ENCODE measurements at regions not wholly inside any gene's neighbourhood (a gene's known extent, or its start where the extent isn't known, plus 50 kb on each side); places are given as distances from the start of the nearest gene placed in this dataset.
"Not testable (repeated sequence)": the region's sequence is repeated elsewhere in the genome, so short reads cannot be mapped to it uniquely, and the experiment has no call there.

DNA sequence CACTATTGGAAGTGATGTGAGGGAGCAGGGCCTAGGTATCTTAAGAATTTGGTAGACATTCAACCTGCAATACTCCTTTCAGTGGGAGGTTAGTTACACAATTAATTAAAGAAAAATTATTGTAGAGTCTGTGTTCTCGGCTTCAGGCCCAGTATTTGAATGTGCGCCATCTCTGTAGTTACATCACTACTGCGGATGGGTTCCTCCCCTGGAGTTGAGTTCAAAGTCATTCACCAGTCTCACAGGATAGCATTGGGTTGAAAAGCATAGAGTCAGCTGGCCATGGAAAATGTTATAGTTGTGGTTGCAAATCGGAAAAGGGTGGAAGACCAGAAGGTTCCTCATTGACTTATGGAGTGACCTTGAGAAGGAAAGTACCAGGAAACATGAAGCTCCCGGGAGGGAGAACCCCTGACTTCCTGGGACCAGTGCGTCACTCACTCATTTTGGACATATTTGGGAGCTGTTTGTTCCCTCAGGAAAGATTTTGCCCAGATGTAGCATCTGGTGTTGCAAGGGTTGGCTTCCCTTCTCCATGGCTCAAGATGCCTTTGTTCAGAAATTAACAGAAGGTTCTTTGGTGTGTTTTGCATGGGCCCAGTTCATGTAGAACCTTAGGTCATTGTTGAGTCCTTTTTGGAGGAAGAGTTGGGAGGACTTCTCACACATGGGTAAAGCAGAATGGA is 111.8 kb downstream of the SRGAP2 start:
- POLR2A ChIA-PET; ATAC-seq; FAIRE-seq; H3K27ac ChIP-seq; H3K4me1 ChIP-seq; DNase-seq (ENCODE audit: low read depth in 1 of 2, low spot score in 1 of 2); CTCF ChIA-PET; H3K9me3 ChIP-seq; H3K4me3 ChIP-seq; H3K4me2 ChIP-seq: not testable (repeated sequence)
- WGBS (ENCODE audit: missing lambda C conversion rate) = no CpG with 5 or more reads among the region's 6 CpGs

DNA sequence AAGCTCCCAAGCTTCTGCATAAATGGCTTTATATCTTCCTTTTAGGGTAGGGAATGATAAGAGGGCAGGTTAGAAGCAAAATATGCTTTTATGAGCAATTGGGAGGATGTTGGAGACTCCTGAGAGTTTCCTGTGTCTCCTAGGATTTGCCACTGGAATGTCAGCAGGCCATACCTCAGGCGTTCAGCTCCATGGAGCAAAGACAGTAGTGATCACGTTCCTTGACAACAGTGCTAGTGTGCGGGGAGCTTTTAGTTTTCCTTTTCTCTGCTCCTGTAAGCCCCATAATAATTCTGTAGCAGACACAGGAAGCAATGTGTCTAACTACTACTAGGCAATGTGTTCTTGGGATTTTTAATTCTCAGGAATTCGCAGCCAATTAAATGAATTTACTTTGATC is 113.6 kb downstream of the SRGAP2 start:
- ATAC-seq; H3K4me1 ChIP-seq; H3K4me2 ChIP-seq; DNase-seq (ENCODE audit: low read depth in 1 of 2, low spot score in 1 of 2); H3K9me3 ChIP-seq; H3K27ac ChIP-seq; FAIRE-seq; H3K4me3 ChIP-seq; CTCF ChIA-PET; POLR2A ChIA-PET: not testable (repeated sequence)
- WGBS (ENCODE audit: missing lambda C conversion rate) = no CpG with 5 or more reads among the region's 4 CpGs

DNA sequence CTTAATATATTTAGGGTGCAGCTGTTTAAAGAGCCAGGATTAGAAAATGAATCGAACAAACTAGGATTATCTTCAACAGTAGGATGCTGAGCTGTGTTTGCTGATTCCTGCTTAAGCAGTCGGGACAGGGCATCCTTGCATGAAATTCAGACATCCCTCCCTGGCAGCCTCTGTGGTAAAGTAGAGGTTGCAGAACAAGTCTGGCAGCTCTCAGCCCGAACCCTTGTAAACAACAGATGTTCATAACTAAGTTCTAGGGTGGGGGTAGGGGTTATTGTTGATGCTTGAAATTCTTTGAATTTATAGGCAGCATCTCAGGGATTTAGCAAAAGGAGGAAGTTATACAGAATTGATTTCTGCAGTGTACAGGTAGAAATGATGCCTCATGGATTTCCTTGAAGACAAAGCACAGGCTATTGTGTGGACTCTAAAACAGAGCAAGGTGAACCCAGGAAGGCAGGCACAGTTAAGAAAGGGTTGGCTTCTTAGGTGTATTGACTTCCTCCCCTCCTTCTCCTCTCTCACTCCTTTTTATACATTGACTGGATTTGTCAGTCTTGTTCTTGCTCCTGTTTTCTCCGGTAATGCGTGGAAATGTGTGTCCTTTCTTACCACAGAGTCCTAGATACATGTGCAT is 114.7 kb downstream of the SRGAP2 start:
- H3K4me3 ChIP-seq; H3K27ac ChIP-seq; FAIRE-seq; H3K9me3 ChIP-seq; DNase-seq (ENCODE audit: low read depth in 1 of 2, low spot score in 1 of 2); H3K4me2 ChIP-seq; H3K4me1 ChIP-seq; POLR2A ChIA-PET; CTCF ChIA-PET: not testable (repeated sequence)
- WGBS (ENCODE audit: missing lambda C conversion rate) = 64% methylated on average over 4 of the region's 5 CpGs
- peak in 1 of 2 experiments; percentile 46; a peak in 3 of 6 replicates for ATAC-seq

DNA sequence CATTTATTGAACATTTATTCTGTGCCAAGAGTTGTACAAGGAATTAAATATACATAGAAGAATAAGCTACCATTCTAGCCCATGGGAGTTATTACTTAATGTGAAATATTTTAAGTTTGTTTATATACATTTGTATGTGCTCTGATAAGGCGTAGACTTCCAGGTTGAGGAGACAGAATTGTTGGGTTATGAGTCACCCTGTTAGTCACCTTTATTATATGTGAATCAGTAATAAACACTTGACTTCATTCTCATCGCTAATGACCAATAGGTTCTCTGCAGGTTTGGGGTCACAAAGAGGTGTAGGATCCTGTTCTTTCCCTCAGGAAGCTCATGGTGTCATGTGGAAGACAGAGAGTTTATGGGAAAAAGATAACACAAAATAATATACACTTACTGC is 116.9 kb downstream of the SRGAP2 start:
- FAIRE-seq; H3K4me1 ChIP-seq; CTCF ChIA-PET; H3K9me3 ChIP-seq; H3K4me3 ChIP-seq; H3K27ac ChIP-seq; POLR2A ChIA-PET; H3K4me2 ChIP-seq; DNase-seq (ENCODE audit: low read depth in 1 of 2, low spot score in 1 of 2): not testable (repeated sequence)
- no CpG with 5 or more reads among the region's 2 CpGs for WGBS (ENCODE audit: missing lambda C conversion rate)
- ATAC-seq = peak; percentile 65 to 88; a peak in 5 of 6 replicates

DNA sequence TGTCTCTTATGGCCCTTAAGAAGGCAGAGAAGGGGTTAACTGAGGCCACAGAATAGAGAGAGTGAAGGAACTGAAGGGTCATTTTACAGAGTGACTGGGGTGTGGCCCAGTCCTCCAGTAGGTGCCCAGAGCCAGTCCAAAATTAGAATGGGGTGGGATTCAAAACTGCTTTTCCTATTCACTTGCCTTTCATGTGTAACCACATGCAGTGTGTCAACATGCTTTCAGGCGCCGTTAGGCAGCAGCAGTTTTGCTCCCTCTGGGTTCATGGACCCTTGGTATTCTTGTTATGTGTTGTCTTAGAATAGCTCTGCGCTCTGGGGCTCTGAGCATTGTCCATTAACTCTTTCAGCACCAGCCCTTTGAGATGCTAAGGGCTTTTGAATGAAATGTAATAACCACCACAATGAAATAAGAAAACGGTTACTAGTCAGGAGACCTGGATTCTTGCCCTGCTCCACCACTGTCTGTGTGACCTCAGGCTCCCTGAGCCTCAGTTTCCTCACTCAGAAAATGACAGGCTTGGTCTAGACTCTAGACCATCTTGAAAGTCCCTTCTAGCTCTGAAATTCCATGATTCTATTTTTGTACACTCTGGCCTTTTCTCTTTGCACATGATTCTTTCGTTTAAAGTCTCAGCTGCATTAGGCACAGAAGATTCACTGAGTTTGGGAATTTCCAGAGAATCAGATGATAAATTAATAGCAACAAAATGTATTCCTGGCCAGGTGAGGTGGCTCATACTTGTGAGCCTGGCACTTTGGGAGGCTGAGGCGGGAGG is 123.0 kb downstream of the SRGAP2 start:
- ATAC-seq = peak; percentile 47 to 90; a peak in 5 of 6 replicates
- 35% methylated on average over 5 of the region's 6 CpGs for WGBS (ENCODE audit: missing lambda C conversion rate)
- H3K27ac ChIP-seq; CTCF ChIA-PET; H3K4me3 ChIP-seq; DNase-seq (ENCODE audit: low read depth in 1 of 2, low spot score in 1 of 2); H3K4me1 ChIP-seq; FAIRE-seq; POLR2A ChIA-PET; H3K9me3 ChIP-seq; H3K4me2 ChIP-seq: not testable (repeated sequence)

DNA sequence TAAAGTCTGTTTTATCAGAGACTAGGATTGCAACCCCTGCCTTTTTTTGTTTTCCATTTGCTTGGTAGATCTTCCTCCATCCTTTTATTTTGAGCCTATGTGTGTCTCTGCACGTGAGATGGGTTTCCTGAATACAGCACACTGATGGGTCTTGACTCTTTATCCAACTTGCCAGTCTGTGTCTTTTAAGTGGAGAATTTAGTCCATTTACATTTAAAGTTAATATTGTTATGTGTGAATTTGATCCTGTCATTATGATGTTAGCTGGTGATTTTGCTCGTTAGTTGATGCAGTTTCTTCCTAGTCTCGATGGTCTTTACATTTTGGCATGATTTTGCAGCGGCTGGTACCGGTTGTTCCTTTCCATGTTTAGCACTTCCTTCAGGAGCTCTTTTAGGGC is 128.3 kb downstream of the SRGAP2 start:
- H3K4me1 ChIP-seq; H3K4me2 ChIP-seq; CTCF ChIA-PET; H3K9me3 ChIP-seq; H3K27ac ChIP-seq; POLR2A ChIA-PET; FAIRE-seq; ATAC-seq; DNase-seq (ENCODE audit: low read depth in 1 of 2, low spot score in 1 of 2); H3K4me3 ChIP-seq: not testable (repeated sequence)
- WGBS (ENCODE audit: missing lambda C conversion rate) = 80% methylated on average over 1 of the region's 5 CpGs

DNA sequence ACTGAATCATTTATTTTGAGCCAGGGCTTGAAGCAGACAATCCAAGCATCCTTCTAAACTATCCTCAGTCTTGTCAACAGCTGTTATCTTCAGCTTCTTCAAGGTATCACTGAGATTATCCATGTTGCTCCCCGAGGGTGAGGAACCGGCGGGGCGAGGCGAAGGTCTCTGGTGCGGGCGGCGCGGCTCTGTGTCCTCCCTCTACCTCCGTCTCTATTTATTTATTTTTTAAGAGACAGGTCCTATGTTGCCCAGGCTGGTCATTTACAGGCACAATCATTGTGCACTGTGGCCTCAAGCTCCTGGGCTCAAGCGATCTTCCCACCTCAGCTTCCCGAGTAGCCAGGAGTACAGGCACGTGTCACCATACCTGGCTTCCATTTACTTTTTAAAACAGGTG is 130.0 kb downstream of the SRGAP2 start:
- 95% methylated on average over 10 of the region's 13 CpGs for WGBS (ENCODE audit: missing lambda C conversion rate)
- H3K4me1 ChIP-seq; FAIRE-seq; H3K4me3 ChIP-seq; H3K27ac ChIP-seq; CTCF ChIA-PET; DNase-seq (ENCODE audit: low read depth in 1 of 2, low spot score in 1 of 2); POLR2A ChIA-PET; H3K4me2 ChIP-seq; ATAC-seq; H3K9me3 ChIP-seq: not testable (repeated sequence)

DNA sequence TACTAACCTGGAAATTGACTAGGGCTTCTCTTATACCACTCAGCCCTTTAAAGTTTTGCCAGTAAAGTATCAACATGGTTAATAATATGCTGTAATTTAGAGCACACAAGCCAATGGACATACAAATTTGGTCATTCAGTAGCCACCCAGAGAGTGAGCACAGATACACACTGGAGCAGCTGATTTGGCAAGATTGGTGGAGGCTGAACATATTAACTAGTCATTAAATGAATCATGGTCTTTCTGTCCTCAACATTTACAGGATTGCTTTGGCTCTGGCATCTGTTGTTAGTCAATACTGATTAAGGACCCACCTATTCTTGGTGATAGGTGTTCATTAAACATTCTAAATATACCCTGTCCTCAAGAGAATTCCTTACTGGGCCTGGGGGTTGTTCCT is 130.6 kb downstream of the SRGAP2 start:
- H3K4me1 ChIP-seq; H3K4me2 ChIP-seq; H3K27ac ChIP-seq; FAIRE-seq; DNase-seq (ENCODE audit: low read depth in 1 of 2, low spot score in 1 of 2); H3K4me3 ChIP-seq; ATAC-seq; POLR2A ChIA-PET; CTCF ChIA-PET; H3K9me3 ChIP-seq: not testable (repeated sequence)

DNA sequence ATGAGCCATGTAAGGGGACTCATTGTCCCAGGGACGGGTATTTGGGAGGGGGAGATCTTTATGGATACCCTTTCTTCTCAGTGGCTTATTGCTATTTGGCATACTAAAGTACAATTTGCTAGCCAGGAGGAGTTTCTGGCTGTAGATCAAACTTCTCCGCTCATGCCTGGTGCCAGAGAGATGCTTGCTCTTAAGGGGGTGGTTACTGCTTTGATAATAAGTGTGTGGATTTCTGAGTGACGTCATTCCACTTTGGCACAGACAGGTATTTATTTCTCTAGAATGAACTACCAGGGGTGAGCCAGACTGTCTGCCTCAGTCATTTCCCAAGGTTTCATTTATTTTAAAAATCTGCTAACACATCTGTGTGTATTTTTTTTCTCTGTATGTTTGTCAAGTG is 131.1 kb downstream of the SRGAP2 start:
- H3K27ac ChIP-seq; DNase-seq (ENCODE audit: low read depth in 1 of 2, low spot score in 1 of 2); H3K4me1 ChIP-seq; ATAC-seq; POLR2A ChIA-PET; H3K9me3 ChIP-seq; CTCF ChIA-PET; H3K4me2 ChIP-seq; H3K4me3 ChIP-seq; FAIRE-seq: not testable (repeated sequence)
- WGBS (ENCODE audit: missing lambda C conversion rate) = 87% methylated on average over 3 of the region's 3 CpGs

DNA sequence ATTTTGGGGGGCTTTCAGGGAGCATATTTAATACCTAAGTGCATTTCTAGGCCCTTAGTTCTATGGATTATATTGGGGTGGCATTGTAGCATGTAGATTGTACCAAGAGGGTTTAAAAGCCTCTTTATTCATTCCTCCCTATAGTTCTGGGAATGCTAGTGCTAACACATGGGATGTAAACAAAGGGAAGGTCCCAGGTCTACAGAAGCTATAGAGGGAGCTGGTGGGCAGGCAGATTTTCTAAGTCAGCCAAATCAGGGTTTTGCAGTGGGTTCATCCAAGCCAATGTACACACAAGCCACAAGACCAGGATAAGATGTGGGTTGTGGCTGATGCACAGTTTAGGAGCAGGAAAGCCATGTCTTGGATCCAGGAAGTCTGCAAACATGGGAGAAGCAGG is 131.8 kb downstream of the SRGAP2 start:
- H3K9me3 ChIP-seq; ATAC-seq; H3K27ac ChIP-seq; POLR2A ChIA-PET; FAIRE-seq; H3K4me2 ChIP-seq; H3K4me3 ChIP-seq; H3K4me1 ChIP-seq; CTCF ChIA-PET; DNase-seq (ENCODE audit: low read depth in 1 of 2, low spot score in 1 of 2): not testable (repeated sequence)

DNA sequence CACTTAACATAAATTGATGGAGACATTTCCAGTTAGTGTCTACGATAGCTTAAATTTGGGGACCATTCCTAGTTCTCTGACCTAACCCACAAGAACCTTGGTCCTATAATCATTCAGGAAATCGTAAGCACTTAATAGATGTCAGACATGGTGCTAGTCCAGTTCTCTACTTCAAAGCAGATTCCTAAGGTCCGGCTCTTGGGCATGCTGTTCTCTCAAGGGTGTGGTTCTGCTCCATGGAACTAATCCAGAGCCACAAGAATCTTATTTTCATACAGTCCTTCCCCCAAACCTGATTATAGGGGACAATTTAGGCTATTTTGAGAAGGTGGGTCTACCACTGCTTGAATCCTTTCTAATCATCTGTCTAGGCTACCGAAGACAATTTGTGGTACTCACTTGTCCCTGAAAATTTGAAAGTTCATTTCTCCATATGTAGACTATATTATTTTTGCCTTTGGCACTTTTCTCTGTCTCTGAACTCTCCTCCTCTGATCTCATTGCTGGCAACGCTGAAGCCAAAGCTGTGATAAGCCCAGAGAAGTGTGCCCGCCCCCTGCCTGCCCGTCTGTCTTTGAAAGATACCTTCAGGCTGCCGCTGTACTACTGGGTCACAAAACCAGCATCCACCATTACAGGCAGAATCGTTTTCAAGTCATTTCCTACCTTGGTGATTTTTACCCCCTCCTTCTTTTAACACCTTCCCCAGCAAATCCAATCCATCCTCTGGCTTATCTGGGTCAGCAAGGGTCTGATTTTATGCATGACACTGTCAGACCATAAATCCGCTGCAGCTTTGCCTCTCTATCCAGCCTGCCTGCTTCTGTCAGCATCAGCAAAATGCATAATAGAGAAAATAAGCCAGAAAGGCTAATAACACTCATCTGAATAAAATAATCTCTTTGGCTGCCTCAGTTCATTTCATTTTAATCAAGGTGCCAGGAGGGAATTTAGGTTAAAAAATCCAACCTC is 132.8 kb downstream of the SRGAP2 start:
- POLR2A ChIA-PET; H3K27ac ChIP-seq; H3K9me3 ChIP-seq; H3K4me1 ChIP-seq; H3K4me2 ChIP-seq; CTCF ChIA-PET; ATAC-seq; DNase-seq (ENCODE audit: low read depth in 1 of 2, low spot score in 1 of 2); H3K4me3 ChIP-seq; FAIRE-seq: not testable (repeated sequence)
- WGBS (ENCODE audit: missing lambda C conversion rate) = 90% methylated on average over 3 of the region's 10 CpGs
